GM12878 (cell line): ENCODE measurements at regions not wholly inside any gene's neighbourhood (a gene's known extent, or its start where the extent isn't known, plus 50 kb on each side); places are given as distances from the start of the nearest gene placed in this dataset.

ENCODE experiments used
- BHLHE40 ChIP-seq, 2 experiments: fragments of 450-650 bp in 1 of 2; IDR thresholded peaks; 2 replicates each; pipeline ENCODE4 v1.6.1; 2011 to 2017; ENCODE audit warnings: low read depth in 2 of 2, borderline replicate concordance in 1 of 2, improper control_type of control experiment in 1 of 2, low read length in 1 of 2, mild to moderate bottlenecking in 1 of 2
- POLR2A ChIP-seq: IDR thresholded peaks from 2 replicates; pipeline ENCODE4 v1.6.1; 2011; ENCODE audit warnings: low read depth, mild to moderate bottlenecking, low read length
- RFX5 ChIP-seq: IDR thresholded peaks from 2 replicates; pipeline ENCODE4 v1.6.1; 2011; ENCODE audit warnings: low read depth, low read length, improper control_type of control experiment
- TCF12 ChIP-seq: IDR thresholded peaks from 2 replicates; pipeline ENCODE4 v1.6.1; 2011; ENCODE audit warnings: low read depth, mild to moderate bottlenecking, low read length
- ZNF24 ChIP-seq: fragments of 450-650 bp; IDR thresholded peaks from 2 replicates; pipeline ENCODE4 v1.6.1; 2017; ENCODE audit warnings: antibody characterized with exemption, mild to moderate bottlenecking
- TF ChIP-seq, protein P1 (sequence below), 3 experiments: IDR thresholded peaks in 2 of 3; conservative IDR thresholded peaks in 1 of 3; 2 replicates each; pipeline ENCODE4 v1.5.1; 2011; ENCODE audit warnings: low read depth in 3 of 3, low read length in 3 of 3, mild to moderate bottlenecking in 3 of 3, control low read depth in 2 of 3, moderate library complexity in 2 of 3, inconsistent platforms in 1 of 3, mixed read lengths in 1 of 3; ENCODE audit not compliant: control insufficient read depth in 2 of 3, insufficient read depth in 1 of 3; ENCODE audit errors: extremely low read depth in 1 of 3

DNA sequence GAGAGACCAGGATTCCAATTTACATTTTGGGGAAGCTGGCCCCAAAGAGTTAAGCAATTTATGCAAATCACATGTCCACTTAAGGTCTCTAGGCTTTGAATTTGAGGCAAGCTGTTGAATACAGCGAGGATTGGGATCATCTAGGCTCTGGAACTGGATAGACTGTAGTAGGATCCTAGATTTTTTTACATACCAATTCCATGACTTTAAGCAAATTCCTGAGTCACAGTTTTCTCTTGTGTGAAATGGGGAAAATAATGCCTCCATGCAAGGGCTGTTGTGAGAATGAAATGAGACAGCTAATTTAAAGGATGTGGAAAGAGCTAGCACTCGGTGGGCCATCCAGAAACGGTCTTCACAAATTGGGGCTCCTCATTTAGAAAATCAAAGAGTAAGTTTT lies 103.4 kb downstream of the MINAR1 start:
- TF ChIP-seq, protein P1, sequence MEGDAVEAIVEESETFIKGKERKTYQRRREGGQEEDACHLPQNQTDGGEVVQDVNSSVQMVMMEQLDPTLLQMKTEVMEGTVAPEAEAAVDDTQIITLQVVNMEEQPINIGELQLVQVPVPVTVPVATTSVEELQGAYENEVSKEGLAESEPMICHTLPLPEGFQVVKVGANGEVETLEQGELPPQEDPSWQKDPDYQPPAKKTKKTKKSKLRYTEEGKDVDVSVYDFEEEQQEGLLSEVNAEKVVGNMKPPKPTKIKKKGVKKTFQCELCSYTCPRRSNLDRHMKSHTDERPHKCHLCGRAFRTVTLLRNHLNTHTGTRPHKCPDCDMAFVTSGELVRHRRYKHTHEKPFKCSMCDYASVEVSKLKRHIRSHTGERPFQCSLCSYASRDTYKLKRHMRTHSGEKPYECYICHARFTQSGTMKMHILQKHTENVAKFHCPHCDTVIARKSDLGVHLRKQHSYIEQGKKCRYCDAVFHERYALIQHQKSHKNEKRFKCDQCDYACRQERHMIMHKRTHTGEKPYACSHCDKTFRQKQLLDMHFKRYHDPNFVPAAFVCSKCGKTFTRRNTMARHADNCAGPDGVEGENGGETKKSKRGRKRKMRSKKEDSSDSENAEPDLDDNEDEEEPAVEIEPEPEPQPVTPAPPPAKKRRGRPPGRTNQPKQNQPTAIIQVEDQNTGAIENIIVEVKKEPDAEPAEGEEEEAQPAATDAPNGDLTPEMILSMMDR (IDR thresholded peaks at IDR 0.05 in 2 of 3, conservative IDR thresholded peaks at IDR 0.05 in 1 of 3; ENCODE audit: control insufficient read depth in 2 of 3, extremely low read depth in 1 of 3, insufficient read depth in 1 of 3, low read depth in 3 of 3, low read length in 3 of 3) = no peak
- TF ChIP-seq TCF12 (no peak), BHLHE40 (IDR thresholded peaks at IDR 0.05; ENCODE audit: borderline replicate concordance in 1 of 2, low read depth in 2 of 2, low read length in 1 of 2) (no peak), RFX5 (no peak), POLR2A (no peak), ZNF24 (no peak)
